Kidney epithelial cell (primary cell): ENCODE measurements at regions not wholly inside any gene's neighbourhood (a gene's known extent, or its start where the extent isn't known, plus 50 kb on each side); places are given as distances from the start of the nearest gene placed in this dataset.

Experiments
- DNase-seq: peaks from one replicate; pipeline ENCODE4 v3.0.0-alpha.2; 2010; ENCODE audit warnings: low read depth
- H3K27me3 ChIP-seq: 2 replicates; pipeline ENCODE4 v1.6.0; 2011; ENCODE audit warnings: low read length; ENCODE audit not compliant: control insufficient read depth, insufficient read depth
- H3K36me3 ChIP-seq: 2 replicates; pipeline ENCODE4 v1.5.1; 2011; ENCODE audit warnings: low read length; ENCODE audit not compliant: control insufficient read depth, insufficient read depth
- H3K4me3 ChIP-seq: 2 replicates; pipeline ENCODE4 v1.5.1; 2011; ENCODE audit warnings: low read depth, mild to moderate bottlenecking, control low read depth, low read length
- TF ChIP-seq, protein P1 (sequence below): IDR thresholded peaks from 2 replicates; pipeline ENCODE4 v1.5.1; 2011; ENCODE audit warnings: mild to moderate bottlenecking, moderate library complexity, low read length, control low read depth, inconsistent platforms; ENCODE audit not compliant: insufficient read depth, poor library complexity, severe bottlenecking

GRCh38 chr21:23292292-23292691 is 2294.1 kb downstream of the NCAM2 start:
- Histone ChIP-seq H3K4me3 (no peak overlapping the region), H3K36me3 (no peaks in the 10 kb centered on the region), H3K27me3 (no peaks in the 10 kb centered on the region)
- TF ChIP-seq, protein P1, sequence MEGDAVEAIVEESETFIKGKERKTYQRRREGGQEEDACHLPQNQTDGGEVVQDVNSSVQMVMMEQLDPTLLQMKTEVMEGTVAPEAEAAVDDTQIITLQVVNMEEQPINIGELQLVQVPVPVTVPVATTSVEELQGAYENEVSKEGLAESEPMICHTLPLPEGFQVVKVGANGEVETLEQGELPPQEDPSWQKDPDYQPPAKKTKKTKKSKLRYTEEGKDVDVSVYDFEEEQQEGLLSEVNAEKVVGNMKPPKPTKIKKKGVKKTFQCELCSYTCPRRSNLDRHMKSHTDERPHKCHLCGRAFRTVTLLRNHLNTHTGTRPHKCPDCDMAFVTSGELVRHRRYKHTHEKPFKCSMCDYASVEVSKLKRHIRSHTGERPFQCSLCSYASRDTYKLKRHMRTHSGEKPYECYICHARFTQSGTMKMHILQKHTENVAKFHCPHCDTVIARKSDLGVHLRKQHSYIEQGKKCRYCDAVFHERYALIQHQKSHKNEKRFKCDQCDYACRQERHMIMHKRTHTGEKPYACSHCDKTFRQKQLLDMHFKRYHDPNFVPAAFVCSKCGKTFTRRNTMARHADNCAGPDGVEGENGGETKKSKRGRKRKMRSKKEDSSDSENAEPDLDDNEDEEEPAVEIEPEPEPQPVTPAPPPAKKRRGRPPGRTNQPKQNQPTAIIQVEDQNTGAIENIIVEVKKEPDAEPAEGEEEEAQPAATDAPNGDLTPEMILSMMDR: no peak
- DNase-seq: no peak

- DNase-seq: no peak
- no peaks in the 10 kb centered on the region for H3K27me3 ChIP-seq
- no peak overlapping the region for H3K4me3 ChIP-seq
- H3K36me3 ChIP-seq: no peaks in the 10 kb centered on the region
- TF ChIP-seq, protein P1: no peak
Measured at GRCh38 chr21:23281917-23282316, 2283.7 kb downstream of the NCAM2 start.

DNA sequence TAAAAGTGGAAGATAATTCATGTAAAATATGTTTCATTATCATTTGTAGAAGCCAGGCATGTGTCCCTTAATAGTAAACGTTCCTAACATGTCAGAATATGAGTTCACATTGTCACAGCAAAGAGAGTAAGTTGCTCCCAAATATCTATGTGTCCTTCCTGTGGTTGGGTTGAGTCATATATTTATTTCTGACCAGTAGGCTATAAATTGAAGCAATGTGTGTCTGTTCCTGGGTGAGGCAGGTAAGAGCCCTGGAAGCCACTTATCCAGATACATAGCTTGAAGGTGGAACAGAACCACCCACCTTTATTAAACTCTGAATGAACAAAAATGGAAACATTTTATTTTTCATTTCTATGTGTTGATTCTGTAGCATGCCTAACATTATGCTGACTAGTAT is 2251.6 kb downstream of the NCAM2 start:
- Histone ChIP-seq H3K27me3 (no peaks in the 10 kb centered on the region), H3K36me3 (no peaks in the 10 kb centered on the region), H3K4me3 (no peak overlapping the region)
- TF ChIP-seq, protein P1: no peak
- DNase-seq: no peak

DNA sequence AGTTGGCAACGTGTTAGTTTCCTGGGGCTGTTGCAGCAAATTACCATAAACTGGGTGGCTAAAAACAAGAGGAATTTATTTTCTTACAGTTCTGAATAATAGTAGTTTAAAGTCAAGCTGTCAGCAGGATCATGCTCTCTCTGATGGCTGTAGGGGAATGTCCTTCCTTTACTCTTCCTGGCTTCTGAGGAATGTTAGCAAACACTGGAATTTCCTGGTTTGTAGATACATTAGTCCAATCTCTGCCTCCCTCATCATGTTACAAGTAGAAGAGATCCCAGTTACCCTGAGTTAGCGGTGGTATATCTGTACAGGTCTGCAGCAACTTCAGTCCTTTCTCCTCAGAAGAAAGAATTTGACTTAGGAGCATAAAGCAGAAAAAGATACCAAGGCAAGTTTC is 2249.1 kb downstream of the NCAM2 start:
- Histone ChIP-seq H3K36me3 (no peaks in the 10 kb centered on the region), H3K27me3 (no peaks in the 10 kb centered on the region), H3K4me3 (no peak overlapping the region)
- no peak for DNase-seq
- TF ChIP-seq, protein P1: no peak

- Histone ChIP-seq H3K36me3 (no peaks in the 10 kb centered on the region), H3K4me3 (no peak overlapping the region), H3K27me3 (no peaks in the 10 kb centered on the region)
- TF ChIP-seq, protein P1: no peak
- no peak for DNase-seq
Measured at GRCh38 chr21:23245255-23245654, 2247.0 kb downstream of the NCAM2 start.

GRCh38 chr21:23223882-23224281 is 2225.7 kb downstream of the NCAM2 start:
- DNase-seq: no peak
- TF ChIP-seq, protein P1: no peak
- no peaks in the 10 kb centered on the region for H3K36me3 ChIP-seq
- no peaks in the 10 kb centered on the region for H3K27me3 ChIP-seq
- no peak overlapping the region for H3K4me3 ChIP-seq
